Endodermal cell (in vitro differentiated cells): ENCODE measurements at regions not wholly inside any gene's neighbourhood (a gene's known extent, or its start where the extent isn't known, plus 50 kb on each side); places are given as distances from the start of the nearest gene placed in this dataset.

ENCODE experiments used
- DNase-seq: peaks from one replicate; pipeline ENCODE4 v3.0.0-alpha.2; 2017
- H3K27ac ChIP-seq: 2 replicates; pipeline ENCODE4 v1.5.1; 2013; ENCODE audit warnings: mild to moderate bottlenecking, low read depth, low read length, moderate library complexity
- H3K27me3 ChIP-seq: 2 replicates; pipeline ENCODE4 v1.6.1; 2013; ENCODE audit warnings: mild to moderate bottlenecking, low read length, moderate library complexity; ENCODE audit not compliant: insufficient read depth, control insufficient read depth, poor library complexity, severe bottlenecking
- H3K36me3 ChIP-seq: 2 replicates; pipeline ENCODE4 v1.7.0; 2013; ENCODE audit warnings: mild to moderate bottlenecking, low read length, moderate library complexity; ENCODE audit not compliant: control insufficient read depth, insufficient read depth
- H3K4me1 ChIP-seq: one replicate; pipeline ENCODE4 v1.7.0; 2013; ENCODE audit warnings: low read length; ENCODE audit not compliant: control insufficient read depth, insufficient read depth
- H3K4me3 ChIP-seq: 2 replicates; pipeline ENCODE4 v1.5.1; 2013; ENCODE audit warnings: mild to moderate bottlenecking, low read length, moderate library complexity
- H3K9ac ChIP-seq: 2 replicates; pipeline ENCODE4 v1.6.1; 2013; ENCODE audit warnings: mild to moderate bottlenecking, low read length, moderate library complexity; ENCODE audit not compliant: poor library complexity, severe bottlenecking; ENCODE audit errors: extremely low read depth
- H3K9me3 ChIP-seq: 2 replicates; pipeline ENCODE4 v1.6.1; 2013; ENCODE audit warnings: mild to moderate bottlenecking, low read length, moderate library complexity; ENCODE audit not compliant: control insufficient read depth
- H3K27ac Mint-ChIP-seq: 2 replicates; pipeline ENCODE4 v1.8.0; 2020; ENCODE audit warnings: mixed read lengths
- H3K27me3 Mint-ChIP-seq: 2 replicates; pipeline ENCODE4 v1.8.0; 2021; ENCODE audit warnings: mild to moderate bottlenecking, mixed read lengths; ENCODE audit not compliant: insufficient read depth
- H3K36me3 Mint-ChIP-seq: 2 replicates; pipeline ENCODE4 v1.8.0; 2020; ENCODE audit warnings: low read depth, mixed read lengths
- H3K4me1 Mint-ChIP-seq: 2 replicates; pipeline ENCODE4 v1.8.0; 2020; ENCODE audit warnings: mixed read lengths
- H3K4me3 Mint-ChIP-seq: 2 replicates; pipeline ENCODE4 v1.8.0; 2020; ENCODE audit warnings: mild to moderate bottlenecking, moderate library complexity, mixed read lengths
- H3K9me3 Mint-ChIP-seq: 2 replicates; pipeline ENCODE4 v1.8.0; 2020; ENCODE audit warnings: mild to moderate bottlenecking, mixed read lengths
- CTCF ChIP-seq: fragments of 200-600 bp; sonication (generic); conservative IDR thresholded peaks from 2 replicates; pipeline ENCODE4 v1.5.0; 2021; ENCODE audit warnings: antibody characterized with exemption, mild to moderate bottlenecking
- WGBS, 2 experiments: methylation state at CpG; one replicate each; pipeline versions ENCODE4 v1.1.5 to v1.1.7; 2013; ENCODE audit warnings: missing lambda C conversion rate in 2 of 2, mixed read lengths in 1 of 2; ENCODE audit not compliant: insufficient coverage in 1 of 2, insufficient read length in 1 of 2; 5-methylcytosine and 5-hydroxymethylcytosine counted together

- Mint-ChIP-seq H3K27ac (no peak overlapping the region), H3K4me1 (no peaks in the 10 kb centered on the region), H3K4me3 (no peak overlapping the region), H3K36me3 (peaks cover 5% of the 10 kb centered on the region), H3K27me3 (no peaks in the 10 kb centered on the region), H3K9me3 (peaks cover 22% of the 10 kb centered on the region)
- no peak for TF ChIP-seq CTCF
- no peaks in the 10 kb centered on the region for H3K27me3 ChIP-seq
- H3K9ac ChIP-seq = no peak overlapping the region
- DNase-seq = no peak
- H3K4me1 ChIP-seq = no peaks in the 10 kb centered on the region
- H3K27ac ChIP-seq = no peak overlapping the region
- no peaks in the 10 kb centered on the region for H3K36me3 ChIP-seq
- H3K4me3 ChIP-seq = no peak overlapping the region
- H3K9me3 ChIP-seq = peaks cover 26% of the 10 kb centered on the region
- 86 to 88% methylated on average over 1 to 3 of the region's 3 CpGs for WGBS, 2 experiments
These were observed 617.1 kb downstream of the PRELID2 start for GRCh38 chr5:145218019-145218418.

- H3K27me3 Mint-ChIP-seq = no peaks in the 10 kb centered on the region
- Histone ChIP-seq H3K27me3 (no peaks in the 10 kb centered on the region), H3K36me3 (no peaks in the 10 kb centered on the region), H3K4me3 (no peak overlapping the region), H3K9ac (no peak overlapping the region), H3K27ac (no peak overlapping the region), H3K4me1 (peaks cover 3% of the 10 kb centered on the region), H3K9me3 (peaks cover 31% of the 10 kb centered on the region)
- no peak for TF ChIP-seq CTCF
- H3K27ac Mint-ChIP-seq = no peak overlapping the region
- no peak overlapping the region for H3K4me3 Mint-ChIP-seq
- H3K9me3 Mint-ChIP-seq = peaks cover 21% of the 10 kb centered on the region
- H3K36me3 Mint-ChIP-seq = peaks cover 2% of the 10 kb centered on the region
- WGBS, 2 experiments = 91 to 100% methylated on average over 3 of the region's 3 CpGs
- H3K4me1 Mint-ChIP-seq = peaks cover 26% of the 10 kb centered on the region
- no peak for DNase-seq
These were observed 625.1 kb downstream of the PRELID2 start for GRCh38 chr5:145210020-145210419.

GRCh38 chr5:145205546-145205945 is 629.6 kb downstream of the PRELID2 start:
- DNase-seq = no peak
- Mint-ChIP-seq H3K4me3 (no peak overlapping the region), H3K36me3 (no peaks in the 10 kb centered on the region), H3K27ac (no peak overlapping the region), H3K27me3 (no peaks in the 10 kb centered on the region), H3K4me1 (peaks cover 25% of the 10 kb centered on the region), H3K9me3 (no peaks in the 10 kb centered on the region)
- H3K36me3 ChIP-seq = no peaks in the 10 kb centered on the region
- no peak overlapping the region for H3K4me3 ChIP-seq
- WGBS, 2 experiments = 72 to 86% methylated on average over 2 to 4 of the region's 4 CpGs
- no peak overlapping the region for H3K27ac ChIP-seq
- H3K27me3 ChIP-seq = no peaks in the 10 kb centered on the region
- no peak for TF ChIP-seq CTCF
- no peaks in the 10 kb centered on the region for H3K9me3 ChIP-seq
- no peak overlapping the region for H3K9ac ChIP-seq
- peaks cover 14% of the 10 kb centered on the region for H3K4me1 ChIP-seq
